UCSD-AML1 (cell line): ENCODE measurements at regions not wholly inside any gene's neighbourhood (a gene's known extent, or its start where the extent isn't known, plus 50 kb on each side); places are given as distances from the start of the nearest gene placed in this dataset.
"Not testable (repeated sequence)": the region's sequence is repeated elsewhere in the genome, so short reads cannot be mapped to it uniquely, and the experiment has no call there.

Experiments used
- DNase-seq: peaks from one replicate; lab custom pipeline; 2025; ENCODE audit not compliant: unreplicated experiment; lab: John Stamatoyannopoulos, UW

- DNase-seq = no peak
These were observed 930.8 kb upstream of the CDH9 start for GRCh38 chr5:27969157-27969556.

GRCh38 chr5:27963050-27963783 lies 924.8 kb upstream of the CDH9 start:
- peak; percentile 1 for DNase-seq

- DNase-seq = no peak
These were observed 923.8 kb upstream of the CDH9 start for GRCh38 chr5:27962198-27962597.

- DNase-seq = no peak
These were observed 908.7 kb upstream of the CDH9 start for GRCh38 chr5:27947088-27947487.

GRCh38 chr5:27944471-27944870 lies 906.1 kb upstream of the CDH9 start:
- DNase-seq = no peak

- no peak for DNase-seq
These were observed 900.6 kb upstream of the CDH9 start for GRCh38 chr5:27938989-27939388.

- no peak for DNase-seq
These were observed 889.7 kb upstream of the CDH9 start for GRCh38 chr5:27928060-27928459.

GRCh38 chr5:27911216-27911615 lies 872.8 kb upstream of the CDH9 start:
- DNase-seq = no peak

GRCh38 chr5:27908341-27908740 lies 870.0 kb upstream of the CDH9 start:
- no peak for DNase-seq

- DNase-seq = no peak
These were observed 868.7 kb upstream of the CDH9 start for GRCh38 chr5:27906931-27907601.

GRCh38 chr5:27906481-27906880 lies 868.1 kb upstream of the CDH9 start:
- no peak for DNase-seq

- DNase-seq = no peak
These were observed 862.4 kb upstream of the CDH9 start for GRCh38 chr5:27900761-27901160.

- DNase-seq = no peak
These were observed 837.7 kb upstream of the CDH9 start for GRCh38 chr5:27876071-27876470.

- no peak for DNase-seq
These were observed 836.8 kb upstream of the CDH9 start for GRCh38 chr5:27875148-27875547.

GRCh38 chr5:27868292-27868691 lies 829.9 kb upstream of the CDH9 start:
- DNase-seq = no peak

GRCh38 chr5:27855491-27855890 lies 817.1 kb upstream of the CDH9 start:
- no peak for DNase-seq

- DNase-seq = no peak
These were observed 816.0 kb upstream of the CDH9 start for GRCh38 chr5:27854243-27854852.

- DNase-seq = no peak
These were observed 806.9 kb upstream of the CDH9 start for GRCh38 chr5:27845248-27845647.

GRCh38 chr5:27836704-27837103 lies 798.3 kb upstream of the CDH9 start:
- DNase-seq = not testable (repeated sequence)

GRCh38 chr5:27832886-27833285 lies 794.5 kb upstream of the CDH9 start:
- DNase-seq = no peak

GRCh38 chr5:27830546-27830945 lies 792.2 kb upstream of the CDH9 start:
- no peak for DNase-seq

- no peak for DNase-seq
These were observed 783.3 kb upstream of the CDH9 start for GRCh38 chr5:27821681-27822080.
